ENCODE measurements at regions not wholly inside any gene's neighbourhood (a gene's known extent, or its start where the extent isn't known, plus 50 kb on each side); places are given as distances from the start of the nearest gene placed in this dataset. TPM values are rescaled to one million over a fixed set of nuclear protein-coding genes. Genes with fewer than 3 reads are reported as not detected.

Small RNAs in the stretch of these regions (small RNA-seq; reads per million reads assigned to genes)
- not detected for gene CYP2C56P

Measured in Karpas-422 (cell line).